HEK293T (cell line): ENCODE measurements at regions not wholly inside any gene's neighbourhood (a gene's known extent, or its start where the extent isn't known, plus 50 kb on each side); places are given as distances from the start of the nearest gene placed in this dataset.

ENCODE experiments used
- BHLHE40 ChIP-seq: fragments of 450-650 bp; IDR thresholded peaks from 2 replicates; pipeline ENCODE4 v1.6.1; 2016; ENCODE audit warnings: mild to moderate bottlenecking, moderate library complexity, borderline replicate concordance
- FOXM1 ChIP-seq: fragments of 450-650 bp; IDR thresholded peaks from 2 replicates; pipeline ENCODE4 v1.6.1; 2017; ENCODE audit warnings: mild to moderate bottlenecking, borderline replicate concordance
- LEF1 ChIP-seq: fragments of 450-650 bp; IDR thresholded peaks from 2 replicates; pipeline ENCODE4 v1.6.1; 2017; ENCODE audit warnings: mild to moderate bottlenecking, borderline replicate concordance
- PKNOX1 ChIP-seq: fragments of 450-650 bp; IDR thresholded peaks from 2 replicates; pipeline ENCODE4 v1.6.1; 2016
- ZNF384 ChIP-seq: fragments of 450-650 bp; IDR thresholded peaks from 2 replicates; pipeline ENCODE4 v1.6.1; 2016

- TF ChIP-seq BHLHE40 (no peak), LEF1 (no peak), FOXM1 (no peak), PKNOX1 (no peak), ZNF384 (no peak)
Measured at GRCh38 chrX:9195199-9195880, 161.4 kb upstream of the FAM9B start.
